ENCODE measurements at regions not wholly inside any gene's neighbourhood (a gene's known extent, or its start where the extent isn't known, plus 50 kb on each side); places are given as distances from the start of the nearest gene placed in this dataset.
A peak's percentile ranks its signal among the peaks of the same experiment; 100 is the strongest.

DNA sequence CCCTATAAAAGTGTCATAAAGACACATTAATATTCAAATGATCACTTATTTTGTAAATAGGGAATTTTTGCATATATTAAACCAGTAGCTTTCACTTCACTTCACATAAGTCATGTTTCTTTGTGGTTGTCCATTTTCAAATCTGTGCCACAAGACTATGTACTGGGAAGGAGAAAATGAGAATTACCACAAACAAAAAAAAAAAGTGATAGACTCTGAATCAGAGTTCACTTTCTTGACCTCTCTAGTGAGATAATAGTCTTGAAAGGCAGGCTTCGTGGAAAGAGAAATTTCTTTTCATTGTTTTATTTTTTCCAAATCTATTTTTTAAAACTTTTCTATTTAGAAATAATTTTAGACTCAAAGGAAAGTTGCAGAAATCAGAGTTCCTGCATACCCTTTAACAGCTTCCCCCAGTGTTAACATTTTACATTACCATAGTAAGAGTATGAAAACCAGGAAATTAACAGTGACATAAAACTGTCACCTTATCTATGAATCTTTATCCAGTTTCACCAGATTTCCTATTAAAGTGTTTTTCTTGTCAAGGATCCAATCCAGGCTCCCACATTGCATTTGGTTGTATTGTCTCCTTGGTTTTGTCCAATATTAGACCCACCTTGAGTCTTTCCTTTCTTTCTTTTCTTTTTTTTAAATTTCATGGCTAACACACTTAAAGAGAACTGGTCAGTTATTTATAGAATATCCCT lies 215.4 kb upstream of the PGRMC2 start:
- H3K27me3 ChIP-seq (replicated peaks): no peaks in the 10 kb centered on the region
- H3K4me3 ChIP-seq: no peak overlapping the region
- H3K27ac ChIP-seq: no peak overlapping the region
- no peak for DNase-seq (ENCODE audit: low read depth in 1 of 2, low spot score in 2 of 2)
- H3K9me3 ChIP-seq (replicated peaks): no peaks in the 10 kb centered on the region
- H3K4me1 ChIP-seq (replicated peaks): no peaks in the 10 kb centered on the region
- no peaks in the 10 kb centered on the region for H3K36me3 ChIP-seq

DNA sequence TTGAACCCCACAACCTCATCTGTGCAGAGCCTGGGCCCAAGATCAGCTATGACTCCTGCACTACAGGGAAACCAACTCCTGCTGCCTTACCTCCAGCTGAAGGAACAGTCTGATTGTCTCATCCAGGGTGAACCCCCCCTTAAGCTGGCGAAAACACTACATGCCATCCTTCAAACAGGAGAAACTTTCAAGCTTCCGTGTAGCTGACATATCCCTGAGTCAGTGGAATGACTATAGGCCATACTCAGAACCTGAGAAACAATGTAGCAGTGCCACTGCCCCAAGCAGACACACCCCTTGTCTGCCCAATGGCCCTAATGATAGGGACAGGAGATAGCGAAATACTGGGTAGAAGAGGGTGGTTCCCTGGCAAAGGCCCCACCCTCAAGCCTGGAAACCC lies 213.6 kb upstream of the PGRMC2 start:
- no peaks in the 10 kb centered on the region for H3K4me1 ChIP-seq (replicated peaks)
- no peak for DNase-seq (ENCODE audit: low read depth in 1 of 2, low spot score in 2 of 2)
- H3K27ac ChIP-seq: no peak overlapping the region
- H3K4me3 ChIP-seq: no peak overlapping the region
- no peaks in the 10 kb centered on the region for H3K36me3 ChIP-seq
- no peaks in the 10 kb centered on the region for H3K9me3 ChIP-seq (replicated peaks)
- no peaks in the 10 kb centered on the region for H3K27me3 ChIP-seq (replicated peaks)

DNA sequence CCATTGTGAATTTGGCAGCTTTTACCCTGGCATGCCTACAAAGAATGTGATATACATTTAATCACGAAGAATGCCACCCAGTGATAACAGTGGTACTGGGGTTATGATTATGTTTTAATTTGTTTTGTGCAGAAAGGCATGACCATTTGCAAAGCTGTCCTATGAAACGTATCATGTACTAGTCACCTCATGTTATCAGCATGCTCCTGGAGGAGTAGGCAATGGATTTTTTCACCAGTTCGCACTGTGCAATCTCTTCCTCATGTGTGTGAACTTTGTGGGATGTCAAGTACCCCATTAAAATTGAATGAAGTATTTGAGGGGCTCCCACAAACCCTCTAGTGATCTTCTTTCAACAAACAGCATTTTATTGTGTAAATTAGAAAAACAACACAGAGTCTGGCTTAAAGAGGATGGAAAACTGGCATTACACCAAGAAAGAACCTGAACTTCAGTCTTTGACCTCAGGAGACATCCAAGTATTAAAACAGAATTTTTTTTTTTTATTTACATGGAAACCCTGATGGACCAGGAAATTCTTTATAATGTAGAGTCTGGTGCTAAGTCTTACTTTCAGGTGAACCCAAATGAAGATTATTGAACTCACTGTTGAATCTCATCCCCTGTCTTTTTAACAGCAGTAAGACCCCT lies 200.6 kb upstream of the PGRMC2 start:
- H3K4me1 ChIP-seq (replicated peaks): peaks cover 11% of the 10 kb centered on the region
- H3K9me3 ChIP-seq (replicated peaks): no peaks in the 10 kb centered on the region
- no peak for DNase-seq (ENCODE audit: low read depth in 1 of 2, low spot score in 2 of 2)
- no peak overlapping the region for H3K27ac ChIP-seq
- H3K27me3 ChIP-seq (replicated peaks): no peaks in the 10 kb centered on the region
- H3K4me3 ChIP-seq: no peak overlapping the region
- H3K36me3 ChIP-seq: no peaks in the 10 kb centered on the region

DNA sequence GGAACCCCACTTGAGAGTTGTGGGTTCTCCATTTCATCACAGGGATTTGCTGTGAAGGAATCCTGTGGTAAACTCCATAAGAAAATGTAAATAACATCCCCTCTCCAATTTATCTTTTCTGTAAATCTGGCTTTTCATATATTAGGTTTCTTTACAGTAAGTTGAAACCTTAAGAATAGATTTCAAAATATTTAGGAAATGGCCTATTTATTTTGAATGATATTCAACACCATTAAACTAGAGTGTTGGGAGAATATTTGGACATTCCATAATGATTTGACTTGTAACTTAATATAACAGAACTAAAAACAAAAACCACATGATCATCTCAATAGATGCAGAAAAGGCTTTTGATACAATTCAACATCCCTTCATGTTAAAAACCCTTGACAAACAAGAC lies 197.3 kb upstream of the PGRMC2 start:
- no peak overlapping the region for H3K4me3 ChIP-seq

DNA sequence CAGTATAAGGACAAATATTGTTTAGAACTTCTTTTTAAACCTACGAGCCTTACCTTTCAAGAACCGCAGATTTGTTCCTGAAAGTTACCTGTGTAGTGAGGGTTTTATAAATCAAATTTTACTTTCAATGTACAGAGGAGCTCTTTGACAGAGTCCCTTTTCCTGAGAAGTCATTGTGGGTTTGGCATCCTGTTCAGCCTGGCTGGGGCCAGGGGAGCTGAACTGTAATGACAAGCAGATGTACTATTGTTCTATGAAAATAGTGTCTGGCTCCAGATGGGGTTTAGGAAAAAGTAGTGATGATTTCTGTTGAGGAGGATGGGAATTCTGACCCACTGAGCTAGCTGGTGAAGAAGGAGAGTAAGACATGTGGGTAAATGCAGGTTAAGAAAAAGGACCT lies 196.2 kb upstream of the PGRMC2 start:
- peak overlapping the region; percentile 14; the same call in 1 of the 2 replicates for H3K27ac ChIP-seq
- H3K27me3 ChIP-seq (replicated peaks): no peaks in the 10 kb centered on the region
- no peaks in the 10 kb centered on the region for H3K36me3 ChIP-seq
- peak in 1 of 2 experiments; percentile 47 for DNase-seq (ENCODE audit: low read depth in 1 of 2, low spot score in 2 of 2)
- peaks cover 15% of the 10 kb centered on the region for H3K4me1 ChIP-seq (replicated peaks)
- H3K9me3 ChIP-seq (replicated peaks): no peaks in the 10 kb centered on the region; the same call in none of the 2 replicates
- H3K4me3 ChIP-seq: no peak overlapping the region

More for the DNA sequence above, 197.3 kb upstream of the PGRMC2 start:
- no peak for DNase-seq (ENCODE audit: low read depth in 1 of 2, low spot score in 2 of 2)
- no peaks in the 10 kb centered on the region for H3K27me3 ChIP-seq (replicated peaks)
- no peaks in the 10 kb centered on the region for H3K36me3 ChIP-seq
- H3K9me3 ChIP-seq (replicated peaks): no peaks in the 10 kb centered on the region; the same call in none of the 2 replicates
- H3K27ac ChIP-seq: no peak overlapping the region
- H3K4me1 ChIP-seq (replicated peaks): peaks cover 15% of the 10 kb centered on the region

DNA sequence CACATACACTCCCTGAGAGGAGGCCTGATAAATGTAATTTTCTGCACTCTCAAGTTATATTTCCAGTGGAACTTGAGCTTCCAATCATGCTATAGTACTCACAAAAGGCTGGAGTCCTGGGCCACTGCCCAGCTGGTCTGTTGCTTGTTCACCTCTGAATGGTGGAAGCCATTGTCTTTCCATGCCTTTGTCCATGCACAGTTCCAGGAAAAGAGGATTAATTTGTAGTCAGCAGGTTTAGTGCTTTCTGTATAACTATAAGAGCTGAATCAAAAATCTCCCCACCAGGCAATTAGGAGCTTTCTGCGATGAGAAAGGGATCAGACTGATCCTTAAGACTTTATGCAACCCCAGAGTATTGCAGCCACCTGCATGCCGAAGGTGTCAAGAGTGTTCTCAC lies 195.4 kb upstream of the PGRMC2 start:
- H3K36me3 ChIP-seq: no peaks in the 10 kb centered on the region
- H3K9me3 ChIP-seq (replicated peaks): no peaks in the 10 kb centered on the region; the same call in none of the 2 replicates
- no peak overlapping the region for H3K27ac ChIP-seq
- DNase-seq (ENCODE audit: low read depth in 1 of 2, low spot score in 2 of 2): no peak
- peaks cover 15% of the 10 kb centered on the region for H3K4me1 ChIP-seq (replicated peaks)
- H3K27me3 ChIP-seq (replicated peaks): no peaks in the 10 kb centered on the region
- H3K4me3 ChIP-seq: no peak overlapping the region

DNA sequence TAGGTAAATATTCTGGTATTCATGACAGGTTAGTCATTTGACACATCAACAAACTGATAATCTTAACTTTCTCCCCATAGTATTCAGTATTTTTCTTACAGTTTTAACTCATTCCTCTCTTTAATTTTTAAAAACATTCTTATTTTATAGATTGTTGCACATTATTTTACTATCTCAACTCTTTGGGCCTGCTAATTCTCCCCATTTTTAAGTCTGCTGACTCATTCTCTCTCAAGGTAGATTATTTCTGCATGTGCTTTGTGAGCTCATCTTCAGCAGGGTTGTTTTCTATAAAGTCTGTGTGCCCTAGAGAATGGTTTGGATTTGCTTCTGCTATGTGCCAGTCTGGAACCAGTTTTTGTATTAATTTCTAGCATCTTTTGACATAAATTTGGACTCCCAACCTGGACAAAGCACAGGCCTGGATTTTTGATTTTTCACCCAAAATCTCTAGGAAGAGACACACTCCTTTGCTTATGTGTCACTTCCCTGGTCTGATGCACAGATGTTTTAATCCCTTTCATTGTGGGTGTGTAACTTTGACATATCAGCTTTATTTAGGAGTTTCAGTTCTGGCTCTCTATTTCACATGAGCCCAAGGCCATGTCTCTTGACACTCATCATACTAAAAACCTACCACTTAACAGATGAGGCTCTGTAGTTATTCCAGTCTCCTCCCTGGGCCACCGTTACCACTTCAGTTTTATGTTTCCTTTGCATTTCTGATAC lies 194.3 kb upstream of the PGRMC2 start:
- peaks cover 15% of the 10 kb centered on the region for H3K4me1 ChIP-seq (replicated peaks)
- H3K9me3 ChIP-seq (replicated peaks): no peaks in the 10 kb centered on the region; the same call in none of the 2 replicates
- no peaks in the 10 kb centered on the region for H3K36me3 ChIP-seq
- no peaks in the 10 kb centered on the region for H3K27me3 ChIP-seq (replicated peaks)
- no peak overlapping the region for H3K27ac ChIP-seq
- H3K4me3 ChIP-seq: no peak overlapping the region
- DNase-seq (ENCODE audit: low read depth in 1 of 2, low spot score in 2 of 2): no peak

DNA sequence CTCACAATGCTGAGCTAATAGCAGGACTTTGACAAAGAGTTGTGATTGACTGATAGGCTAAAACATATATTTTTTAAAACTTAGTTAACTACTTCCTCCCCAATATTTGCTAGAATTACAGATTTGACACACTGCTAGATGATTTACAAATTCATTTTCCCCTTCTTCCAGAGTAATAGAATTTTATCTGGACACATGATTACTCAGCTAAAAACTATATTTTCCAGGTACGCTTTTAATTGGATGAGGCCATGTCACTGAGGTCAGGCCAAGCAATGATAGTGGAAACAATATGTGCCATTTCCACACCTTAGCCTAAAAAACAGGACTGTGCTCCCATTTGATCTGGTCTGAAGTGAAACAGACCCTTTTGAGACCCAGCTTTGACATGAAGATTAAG lies 193.3 kb upstream of the PGRMC2 start:
- peaks cover 15% of the 10 kb centered on the region for H3K4me1 ChIP-seq (replicated peaks)
- H3K27me3 ChIP-seq (replicated peaks): no peaks in the 10 kb centered on the region
- no peaks in the 10 kb centered on the region for H3K36me3 ChIP-seq

DNA sequence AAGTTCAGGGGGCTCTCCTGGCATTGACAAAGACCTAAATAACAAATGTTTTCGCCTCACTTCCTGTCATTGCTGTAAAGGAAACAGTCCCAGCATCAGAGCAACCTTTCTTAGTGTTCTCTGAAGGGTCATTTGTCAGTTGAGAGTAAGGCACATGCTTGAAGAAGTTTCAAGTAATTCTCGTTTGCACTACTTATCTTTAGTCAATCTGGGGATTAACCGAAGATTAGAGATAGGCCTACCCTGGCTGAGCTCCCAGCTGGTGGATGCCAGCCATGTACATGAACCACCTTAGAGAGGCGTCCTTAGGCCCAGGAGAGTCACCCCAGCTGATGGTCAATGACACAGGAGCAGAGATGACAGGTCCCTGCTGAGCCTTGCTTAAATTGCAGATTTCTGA lies 189.9 kb upstream of the PGRMC2 start:
- Histone ChIP-seq H3K4me3 (no peak overlapping the region), H3K36me3 (no peaks in the 10 kb centered on the region), H3K27ac (no peak overlapping the region), H3K4me1 (replicated peaks) (no peaks in the 10 kb centered on the region), H3K27me3 (replicated peaks) (no peaks in the 10 kb centered on the region), H3K9me3 (replicated peaks) (no peaks in the 10 kb centered on the region; the same call in none of the 2 replicates)
- no peak for DNase-seq (ENCODE audit: low read depth in 1 of 2, low spot score in 2 of 2)

More for the DNA sequence above, 193.3 kb upstream of the PGRMC2 start:
- no peak for DNase-seq (ENCODE audit: low read depth in 1 of 2, low spot score in 2 of 2)
- Histone ChIP-seq H3K27ac (no peak overlapping the region), H3K4me3 (no peak overlapping the region), H3K9me3 (replicated peaks) (no peaks in the 10 kb centered on the region; the same call in none of the 2 replicates)

DNA sequence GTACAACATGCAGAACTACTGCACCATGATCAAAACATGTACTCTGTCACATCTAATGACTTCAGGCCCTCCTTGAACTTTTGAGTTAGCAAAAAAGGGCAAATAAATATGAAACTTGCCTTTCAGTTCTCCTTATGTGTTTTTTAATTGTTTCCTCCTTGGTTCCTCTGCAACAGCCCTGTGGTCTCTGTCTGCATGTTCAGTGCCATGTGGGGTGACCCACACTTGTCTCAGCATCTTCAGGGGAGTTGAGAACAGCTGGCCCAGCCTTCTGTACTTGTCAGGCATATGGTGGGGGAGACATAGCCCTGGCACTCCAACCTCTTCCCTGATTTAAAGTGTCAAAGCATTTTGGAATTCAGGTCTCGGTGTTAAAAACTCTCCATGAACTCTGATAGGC lies 188.0 kb upstream of the PGRMC2 start:
- Histone ChIP-seq H3K4me3 (no peak overlapping the region), H3K4me1 (replicated peaks) (no peaks in the 10 kb centered on the region), H3K27me3 (replicated peaks) (no peaks in the 10 kb centered on the region), H3K36me3 (no peaks in the 10 kb centered on the region), H3K9me3 (replicated peaks) (no peaks in the 10 kb centered on the region), H3K27ac (no peak overlapping the region)
- DNase-seq (ENCODE audit: low read depth in 1 of 2, low spot score in 2 of 2): no peak

DNA sequence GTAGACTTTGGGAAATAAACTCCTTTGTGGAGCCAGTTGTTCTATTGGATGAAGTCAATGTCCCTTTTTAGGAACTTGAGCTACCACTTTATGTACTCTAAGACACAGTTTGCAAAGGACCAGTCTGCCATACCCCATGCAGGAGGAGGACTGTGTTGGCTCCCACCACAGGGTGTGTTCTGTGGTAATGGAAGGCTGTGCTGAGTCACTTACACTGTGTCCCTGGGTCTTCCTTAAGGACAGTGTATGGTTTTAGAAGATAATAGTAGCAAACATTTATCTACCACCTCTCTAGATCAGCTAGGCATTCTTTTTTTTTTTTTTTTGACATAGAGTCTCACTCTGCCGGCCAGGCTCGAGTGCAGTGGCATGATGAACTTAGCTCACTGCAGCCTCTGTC lies 184.0 kb upstream of the PGRMC2 start:
- Histone ChIP-seq H3K27me3 (replicated peaks) (no peaks in the 10 kb centered on the region), H3K4me1 (replicated peaks) (peaks cover 13% of the 10 kb centered on the region), H3K27ac (no peak overlapping the region), H3K4me3 (no peak overlapping the region), H3K36me3 (no peaks in the 10 kb centered on the region), H3K9me3 (replicated peaks) (no peaks in the 10 kb centered on the region)
- no peak for DNase-seq (ENCODE audit: low read depth in 1 of 2, low spot score in 2 of 2)

DNA sequence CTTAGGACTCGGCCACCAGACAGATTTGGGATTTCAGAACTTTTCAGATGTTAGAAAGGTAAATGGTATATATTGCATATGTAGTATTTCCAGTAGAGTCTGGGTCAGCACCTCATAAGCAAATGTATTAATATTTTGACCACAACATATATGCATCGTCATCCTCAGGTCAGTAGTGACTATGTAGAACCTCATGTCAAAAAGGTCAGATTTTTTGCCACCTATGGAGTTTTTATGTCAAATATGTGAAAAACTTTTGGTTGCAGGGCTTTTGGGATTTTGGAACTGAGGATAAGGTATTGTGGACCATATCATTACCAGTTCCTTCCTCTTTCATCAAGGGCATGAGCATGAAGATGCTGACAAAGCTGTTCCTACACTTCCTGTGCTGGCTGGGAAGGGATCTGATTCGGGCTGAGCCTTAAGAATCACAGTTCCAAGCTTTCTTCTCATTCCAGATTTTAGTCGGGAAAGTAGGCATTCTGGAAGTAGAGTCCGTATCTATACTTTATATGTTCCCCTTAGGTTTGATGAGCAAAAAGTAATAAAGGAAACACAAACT lies 183.0 kb upstream of the PGRMC2 start:
- H3K4me1 ChIP-seq (replicated peaks): peaks cover 13% of the 10 kb centered on the region
- H3K27ac ChIP-seq: no peak overlapping the region
- no peaks in the 10 kb centered on the region for H3K27me3 ChIP-seq (replicated peaks)
- DNase-seq (ENCODE audit: low read depth in 1 of 2, low spot score in 2 of 2): no peak
- no peaks in the 10 kb centered on the region for H3K9me3 ChIP-seq (replicated peaks)
- no peak overlapping the region for H3K4me3 ChIP-seq
- no peaks in the 10 kb centered on the region for H3K36me3 ChIP-seq

DNA sequence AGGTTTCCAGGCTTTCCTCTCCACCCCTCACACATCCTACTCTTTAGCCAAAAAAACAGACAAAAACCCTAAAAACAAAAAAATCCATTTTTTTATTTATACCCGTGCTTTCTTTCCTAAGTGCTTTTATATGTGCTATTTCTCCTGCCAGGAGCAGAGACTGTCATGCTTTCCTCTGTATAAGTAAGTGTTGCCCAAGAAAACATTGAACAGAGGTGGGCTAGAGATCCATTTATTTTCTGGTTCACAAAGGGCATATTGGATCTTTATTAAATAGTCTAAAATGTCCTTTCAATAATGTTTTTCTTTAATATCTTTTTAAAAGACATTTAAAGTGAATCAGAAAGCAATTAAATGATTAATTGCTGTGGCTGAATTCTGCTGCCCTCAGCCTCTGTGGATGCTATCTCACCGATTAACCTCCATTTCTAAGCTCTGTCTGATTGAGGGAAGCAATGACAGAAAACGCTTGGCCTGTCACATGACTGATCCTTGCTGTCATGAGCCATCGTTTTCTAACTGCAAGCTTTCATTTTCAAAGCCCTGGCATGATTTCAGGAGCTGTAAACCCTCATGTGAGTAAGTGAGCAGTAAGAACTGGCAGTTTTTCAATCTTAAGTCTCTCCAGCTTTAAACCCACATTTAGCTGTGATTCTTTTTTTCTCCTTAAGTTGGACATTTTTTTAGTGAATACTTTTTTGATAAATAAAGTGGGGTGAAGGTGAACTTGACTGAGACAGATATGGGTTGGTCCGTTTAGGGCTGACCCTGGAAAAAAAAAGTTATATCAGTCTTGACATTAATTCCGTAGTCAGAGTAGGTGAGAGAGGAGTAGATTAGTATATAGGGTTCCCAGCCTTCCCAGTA lies 180.7 kb upstream of the PGRMC2 start:
- DNase-seq (ENCODE audit: low read depth in 1 of 2, low spot score in 2 of 2): peak; percentile 59 to 76
- no peaks in the 10 kb centered on the region for H3K9me3 ChIP-seq (replicated peaks)
- no peaks in the 10 kb centered on the region for H3K27me3 ChIP-seq (replicated peaks)
- no peaks in the 10 kb centered on the region for H3K36me3 ChIP-seq
- H3K4me3 ChIP-seq: no peak overlapping the region
- peak overlapping the region; percentile 42 for H3K27ac ChIP-seq
- peaks cover 13% of the 10 kb centered on the region for H3K4me1 ChIP-seq (replicated peaks)

All from SJSA1 (cell line).